Gastroesophageal sphincter (tissue), 4 donors: ENCODE measurements at regions not wholly inside any gene's neighbourhood (a gene's known extent, or its start where the extent isn't known, plus 50 kb on each side); places are given as distances from the start of the nearest gene placed in this dataset.

Experiments used
- ATAC-seq: fragments of 150-250 bp; one replicate; pipeline ENCODE4 v1.9.1; 2016; ENCODE audit warnings: mild to moderate bottlenecking, moderate library complexity
- H3K27ac ChIP-seq, 4 donors: fragments of 200-600 bp; sonication (generic) in 3 of 4; 1 replicate in 3 of 4; 2 replicates in 1 of 4; pipeline ENCODE4 v1.5.1; 2016 to 2019
- H3K27me3 ChIP-seq: fragments of 200-600 bp; sonication (generic); one replicate; pipeline ENCODE4 v1.5.1; 2019
- H3K36me3 ChIP-seq, 2 donors: fragments of 200-600 bp; sonication (generic); one replicate each; pipeline ENCODE4 v1.5.1; 2019; ENCODE audit warnings: control low read depth in 1 of 2
- H3K4me1 ChIP-seq, 3 donors: fragments of 200-600 bp; sonication (generic); 1 replicate in 2 of 3; 2 replicates in 1 of 3; pipeline ENCODE4 v1.5.1; 2016 to 2019; ENCODE audit warnings: control low read depth in 2 of 3
- H3K4me3 ChIP-seq, 2 donors: fragments of 200-600 bp; sonication (generic); one replicate each; pipeline ENCODE4 v1.5.1; 2019; ENCODE audit warnings: mild to moderate bottlenecking in 1 of 2, moderate library complexity in 1 of 2
- H3K9me3 ChIP-seq, 3 donors: fragments of 200-600 bp; sonication (generic); one replicate each; pipeline ENCODE4 v1.5.1; 2017 to 2019; ENCODE audit warnings: control low read depth in 2 of 3
- EP300 ChIP-seq: sonication (generic); formaldehyde crosslinking; IDR thresholded peaks from one replicate; pipeline ENCODE4 v1.6.1; 2017; ENCODE audit warnings: antibody characterized with exemption, mild to moderate bottlenecking
- POLR2A ChIP-seq, 2 donors: fragments of 450-650 bp; IDR thresholded peaks; one replicate each; pipeline ENCODE4 v1.6.1; 2017; ENCODE audit warnings: antibody characterized with exemption in 2 of 2, mild to moderate bottlenecking in 2 of 2, moderate library complexity in 1 of 2
- POLR2AphosphoS5 ChIP-seq: sonication (generic); formaldehyde crosslinking; IDR thresholded peaks from one replicate; pipeline ENCODE4 v1.6.1; 2017; ENCODE audit warnings: antibody characterized with exemption
- WGBS, 2 donors: methylation state at CpG; one replicate each; pipeline ENCODE4 v1.1.5; 2018; ENCODE audit warnings: low coverage in 1 of 2; 5-methylcytosine and 5-hydroxymethylcytosine counted together
- TF ChIP-seq, protein P1 (sequence below), 4 experiments: fragments of 200-600 bp in 2 of 4; fragments of 450-650 bp in 2 of 4; sonication (generic) in 1 of 4; IDR thresholded peaks; one replicate each; pipeline ENCODE4 v1.5.1; 2017 to 2019; ENCODE audit warnings: antibody characterized with exemption in 4 of 4, mild to moderate bottlenecking in 2 of 4, moderate library complexity in 2 of 4

- H3K4me3 ChIP-seq: no peak overlapping the region
- TF ChIP-seq POLR2A (IDR thresholded peaks at IDR 0.05) (no peak), POLR2AphosphoS5 (no peak), EP300 (no peak)
- TF ChIP-seq, protein P1, sequence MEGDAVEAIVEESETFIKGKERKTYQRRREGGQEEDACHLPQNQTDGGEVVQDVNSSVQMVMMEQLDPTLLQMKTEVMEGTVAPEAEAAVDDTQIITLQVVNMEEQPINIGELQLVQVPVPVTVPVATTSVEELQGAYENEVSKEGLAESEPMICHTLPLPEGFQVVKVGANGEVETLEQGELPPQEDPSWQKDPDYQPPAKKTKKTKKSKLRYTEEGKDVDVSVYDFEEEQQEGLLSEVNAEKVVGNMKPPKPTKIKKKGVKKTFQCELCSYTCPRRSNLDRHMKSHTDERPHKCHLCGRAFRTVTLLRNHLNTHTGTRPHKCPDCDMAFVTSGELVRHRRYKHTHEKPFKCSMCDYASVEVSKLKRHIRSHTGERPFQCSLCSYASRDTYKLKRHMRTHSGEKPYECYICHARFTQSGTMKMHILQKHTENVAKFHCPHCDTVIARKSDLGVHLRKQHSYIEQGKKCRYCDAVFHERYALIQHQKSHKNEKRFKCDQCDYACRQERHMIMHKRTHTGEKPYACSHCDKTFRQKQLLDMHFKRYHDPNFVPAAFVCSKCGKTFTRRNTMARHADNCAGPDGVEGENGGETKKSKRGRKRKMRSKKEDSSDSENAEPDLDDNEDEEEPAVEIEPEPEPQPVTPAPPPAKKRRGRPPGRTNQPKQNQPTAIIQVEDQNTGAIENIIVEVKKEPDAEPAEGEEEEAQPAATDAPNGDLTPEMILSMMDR (IDR thresholded peaks at IDR 0.05): no peak
- peaks cover 6% of the 10 kb centered on the region for H3K27me3 ChIP-seq
- H3K9me3 ChIP-seq: no peaks in the 10 kb centered on the region
- H3K4me1 ChIP-seq: no peaks in the 10 kb centered on the region
- no peak for ATAC-seq
- H3K27ac ChIP-seq: no peak overlapping the region
- H3K36me3 ChIP-seq: no peaks in the 10 kb centered on the region
Observed at GRCh38 chr6:100165442-100165841, 171.4 kb upstream of the MCHR2 start.

GRCh38 chr6:100163035-100163434 lies 169.0 kb upstream of the MCHR2 start:
- ATAC-seq: no peak

GRCh38 chr6:100161782-100162365 lies 167.9 kb upstream of the MCHR2 start:
- Histone ChIP-seq H3K4me3 (no peak overlapping the region), H3K4me1 (no peaks in the 10 kb centered on the region), H3K27me3 (peaks cover 6% of the 10 kb centered on the region), H3K9me3 (no peaks in the 10 kb centered on the region), H3K27ac (no peak overlapping the region), H3K36me3 (no peaks in the 10 kb centered on the region)
- ATAC-seq: no peak
- TF ChIP-seq POLR2AphosphoS5: no peak
- TF ChIP-seq EP300: no peak
- TF ChIP-seq, protein P1 (IDR thresholded peaks at IDR 0.05): no peak
- TF ChIP-seq POLR2A (IDR thresholded peaks at IDR 0.05): no peak
- 73% methylated on average over 2 of the region's 2 CpGs for WGBS, 2 donors

More at GRCh38 chr6:100163035-100163434, 169.0 kb upstream of the MCHR2 start:
- WGBS, 2 donors: 12 to 27% methylated on average over 5 of the region's 5 CpGs
- H3K4me1 ChIP-seq: no peaks in the 10 kb centered on the region
- no peak overlapping the region for H3K4me3 ChIP-seq
- no peaks in the 10 kb centered on the region for H3K36me3 ChIP-seq
- peaks cover 6% of the 10 kb centered on the region for H3K27me3 ChIP-seq
- no peaks in the 10 kb centered on the region for H3K9me3 ChIP-seq
- TF ChIP-seq POLR2AphosphoS5 (no peak), EP300 (no peak), POLR2A (IDR thresholded peaks at IDR 0.05) (no peak)
- TF ChIP-seq, protein P1 (IDR thresholded peaks at IDR 0.05): no peak
- H3K27ac ChIP-seq: no peak overlapping the region

GRCh38 chr6:100160930-100161329 lies 166.9 kb upstream of the MCHR2 start:
- WGBS, 2 donors: 65 to 69% methylated on average over 3 of the region's 3 CpGs
- no peak for ATAC-seq
- Histone ChIP-seq H3K4me3 (no peak overlapping the region), H3K9me3 (no peaks in the 10 kb centered on the region), H3K4me1 (no peaks in the 10 kb centered on the region), H3K27me3 (peaks cover 6% of the 10 kb centered on the region), H3K36me3 (no peaks in the 10 kb centered on the region), H3K27ac (no peak overlapping the region)
- no peak for TF ChIP-seq POLR2AphosphoS5
- TF ChIP-seq, protein P1 (IDR thresholded peaks at IDR 0.05): no peak
- no peak for TF ChIP-seq EP300
- no peak for TF ChIP-seq POLR2A (IDR thresholded peaks at IDR 0.05)

- Histone ChIP-seq H3K4me3 (no peak overlapping the region), H3K4me1 (no peaks in the 10 kb centered on the region), H3K27ac (no peak overlapping the region), H3K36me3 (no peaks in the 10 kb centered on the region), H3K9me3 (no peaks in the 10 kb centered on the region), H3K27me3 (no peaks in the 10 kb centered on the region)
- 56 to 83% methylated on average over 1 to 2 of the region's 2 CpGs for WGBS, 2 donors
- ATAC-seq: no peak
- TF ChIP-seq, protein P1 (IDR thresholded peaks at IDR 0.05): no peak
- no peak for TF ChIP-seq POLR2A (IDR thresholded peaks at IDR 0.05)
- TF ChIP-seq EP300: no peak
- TF ChIP-seq POLR2AphosphoS5: no peak
Observed at GRCh38 chr6:100155141-100155540, 161.1 kb upstream of the MCHR2 start.
